ENCODE measurements at regions not wholly inside any gene's neighbourhood (a gene's known extent, or its start where the extent isn't known, plus 50 kb on each side); places are given as distances from the start of the nearest gene placed in this dataset.

- H3K4me3 ChIP-seq (replicated peaks; ENCODE audit: low read depth, low read length), result no peak overlapping the region
- DNase-seq (ENCODE audit: low read depth), result no peak
- no peak for TF ChIP-seq CTCF (IDR thresholded peaks at IDR 0.05; ENCODE audit: low read length, missing control alignments)
These were observed 193.3 kb downstream of the NPHP4 start for GRCh38 chr1:5798904-5799303.

- TF ChIP-seq CTCF (IDR thresholded peaks at IDR 0.05; ENCODE audit: low read length, missing control alignments), result no peak
- H3K4me3 ChIP-seq (replicated peaks; ENCODE audit: low read depth, low read length), result no peak overlapping the region
- no peak for DNase-seq (ENCODE audit: low read depth)
These were observed 194.0 kb downstream of the NPHP4 start for GRCh38 chr1:5798151-5798730.

GRCh38 chr1:5796028-5796427 lies 196.2 kb downstream of the NPHP4 start:
- TF ChIP-seq CTCF (IDR thresholded peaks at IDR 0.05; ENCODE audit: low read length, missing control alignments), result no peak

GRCh38 chr1:5794279-5794678 lies 197.9 kb downstream of the NPHP4 start:
- TF ChIP-seq CTCF (IDR thresholded peaks at IDR 0.05; ENCODE audit: low read length, missing control alignments), result no peak
- no peak overlapping the region for H3K4me3 ChIP-seq (replicated peaks; ENCODE audit: low read depth, low read length)
- DNase-seq (ENCODE audit: low read depth), result no peak

More at GRCh38 chr1:5796028-5796427, 196.2 kb downstream of the NPHP4 start:
- no peak for DNase-seq (ENCODE audit: low read depth)
- no peak overlapping the region for H3K4me3 ChIP-seq (replicated peaks; ENCODE audit: low read depth, low read length)

- no peak for TF ChIP-seq CTCF (IDR thresholded peaks at IDR 0.05; ENCODE audit: low read length, missing control alignments)
These were observed 198.7 kb downstream of the NPHP4 start for GRCh38 chr1:5793516-5793915.

GRCh38 chr1:5781079-5781478 lies 211.1 kb downstream of the NPHP4 start:
- no peak overlapping the region for H3K4me3 ChIP-seq (replicated peaks; ENCODE audit: low read depth, low read length)
- TF ChIP-seq CTCF (IDR thresholded peaks at IDR 0.05; ENCODE audit: low read length, missing control alignments), result no peak
- DNase-seq (ENCODE audit: low read depth), result no peak

More at GRCh38 chr1:5793516-5793915, 198.7 kb downstream of the NPHP4 start:
- DNase-seq (ENCODE audit: low read depth), result no peak
- no peak overlapping the region for H3K4me3 ChIP-seq (replicated peaks; ENCODE audit: low read depth, low read length)

GRCh38 chr1:5780324-5780716 lies 211.9 kb downstream of the NPHP4 start:
- DNase-seq (ENCODE audit: low read depth), result no peak
- no peak for TF ChIP-seq CTCF (IDR thresholded peaks at IDR 0.05; ENCODE audit: low read length, missing control alignments)
- H3K4me3 ChIP-seq (replicated peaks; ENCODE audit: low read depth, low read length), result no peak overlapping the region

Measured in fibroblast of pulmonary artery (primary cell).